B cell (primary cell): ENCODE measurements at regions not wholly inside any gene's neighbourhood (a gene's known extent, or its start where the extent isn't known, plus 50 kb on each side); places are given as distances from the start of the nearest gene placed in this dataset.

ENCODE experiments used
- ATAC-seq: fragments of 200-7000 bp; cut with Tn5 transposase; one replicate; pipeline ENCODE4 v1.10.0; 2021; ENCODE audit warnings: low read depth, mild to moderate bottlenecking, moderate number of reproducible peaks, moderate library complexity
- CTCF ChIA-PET: fragments of 350-600 bp; sonication (Branson Sonifier 250); formaldehyde crosslinking; loops from one replicate; lab custom pipeline; 2021; ENCODE audit warnings: antibody characterized with exemption, inconsistent platforms; lab: Charles Lee
- POLR2A ChIA-PET: fragments of 350-600 bp; sonication (Branson Sonifier 250); formaldehyde crosslinking; loops from one replicate; lab custom pipeline; 2021; ENCODE audit warnings: antibody characterized with exemption; lab: Charles Lee
- DNase-seq: peaks from one replicate; pipeline ENCODE4 v3.0.0; 2013
- H2AFZ ChIP-seq: 2 replicates; pipeline ENCODE4 v1.6.1; 2012; ENCODE audit warnings: mild to moderate bottlenecking, low read depth, low read length; ENCODE audit not compliant: insufficient read depth, poor library complexity, severe bottlenecking
- H3K27ac ChIP-seq, 2 donors: 1 replicate in 1 of 2; 2 replicates in 1 of 2; pipeline ENCODE4 v1.5.1; 2012 to 2013; ENCODE audit warnings: low read length in 2 of 2, mild to moderate bottlenecking in 2 of 2, moderate library complexity in 1 of 2
- H3K27me3 ChIP-seq, 4 experiments: fragments of 200-600 bp in 1 of 4; sonication (generic) in 1 of 4; replicated peaks in 1 of 4; 1 replicate in 2 of 4; 2 replicates in 2 of 4; pipeline versions ENCODE4 v1.6.1 to v1.7.0; 2013 to 2016; ENCODE audit warnings: low read length in 3 of 4, mild to moderate bottlenecking in 2 of 4, mixed read lengths in 1 of 4, moderate library complexity in 1 of 4; ENCODE audit not compliant: insufficient read depth in 4 of 4, control insufficient read depth in 3 of 4; ENCODE audit errors: control extremely low read depth in 1 of 4
- H3K36me3 ChIP-seq, 2 experiments: replicated peaks in 1 of 2; 1 replicate in 1 of 2; 2 replicates in 1 of 2; pipeline versions ENCODE4 v1.6.1 to v1.7.1; 2013; ENCODE audit warnings: low read length in 1 of 2; ENCODE audit not compliant: insufficient read depth in 2 of 2, control insufficient read depth in 1 of 2; ENCODE audit errors: control extremely low read depth in 1 of 2, extremely low read depth in 1 of 2
- H3K4me1 ChIP-seq, 2 donors: fragments of 200-600 bp in 1 of 2; sonication (generic) in 1 of 2; 1 replicate in 1 of 2; 2 replicates in 1 of 2; pipeline versions ENCODE4 v1.5.1 to v1.6.1; 2013 to 2017; ENCODE audit warnings: low read length in 2 of 2; ENCODE audit not compliant: control insufficient read depth in 2 of 2, insufficient read depth in 2 of 2
- H3K4me2 ChIP-seq: replicated peaks from 2 replicates; pipeline ENCODE3; 2012; ENCODE audit warnings: mild to moderate bottlenecking, low read depth, low read length; ENCODE audit not compliant: poor library complexity, severe bottlenecking
- H3K4me3 ChIP-seq, 5 experiments: fragments of 200-600 bp in 1 of 5; sonication (generic) in 1 of 5; 1 replicate in 3 of 5; 2 replicates in 2 of 5; pipeline versions ENCODE4 v1.5.1 to v1.7.0; 2011 to 2016; ENCODE audit warnings: low read length in 4 of 5, mild to moderate bottlenecking in 4 of 5, low read depth in 2 of 5, control low read depth in 1 of 5, moderate library complexity in 1 of 5; ENCODE audit not compliant: insufficient read depth in 1 of 5; ENCODE audit errors: control extremely low read depth in 1 of 5, extremely low read depth in 1 of 5
- H3K79me2 ChIP-seq: fragments of 200-600 bp; sonication (generic); one replicate; pipeline ENCODE4 v1.6.0; 2016; ENCODE audit warnings: low read length; ENCODE audit not compliant: control insufficient read depth, insufficient read depth
- H3K9ac ChIP-seq: fragments of 200-600 bp; sonication (generic); 2 replicates; pipeline ENCODE4 v1.6.1; 2017; ENCODE audit warnings: mild to moderate bottlenecking, low read length, moderate library complexity
- H3K9me3 ChIP-seq, 3 donors: one replicate each; pipeline versions ENCODE4 v1.6.1 to v1.7.1; 2013; ENCODE audit warnings: low read length in 2 of 3; ENCODE audit not compliant: control insufficient read depth in 2 of 3, insufficient read depth in 1 of 3; ENCODE audit errors: control extremely low read depth in 1 of 3
- H4K20me1 ChIP-seq: 2 replicates; pipeline ENCODE4 v1.6.0; 2012; ENCODE audit warnings: mild to moderate bottlenecking, low read length; ENCODE audit not compliant: insufficient read depth, control insufficient read depth, poor library complexity, severe bottlenecking
- H3K27ac Mint-ChIP-seq: one replicate; pipeline ENCODE4 v1.8.0; 2021; ENCODE audit warnings: mixed read lengths
- H3K27me3 Mint-ChIP-seq: one replicate; pipeline ENCODE4 v1.8.0; 2021; ENCODE audit warnings: mixed read lengths
- H3K4me1 Mint-ChIP-seq: one replicate; pipeline ENCODE4 v1.8.0; 2021; ENCODE audit warnings: mixed read lengths
- H3K4me3 Mint-ChIP-seq: one replicate; pipeline ENCODE4 v1.8.0; 2021; ENCODE audit warnings: mixed read lengths
- H3K9me3 Mint-ChIP-seq: one replicate; pipeline ENCODE4 v1.8.0; 2022; ENCODE audit warnings: mixed read lengths; ENCODE audit not compliant: insufficient read depth
- CTCF ChIP-seq: fragments of 200-600 bp; IDR thresholded peaks from one replicate; pipeline ENCODE4 v1.8.0; 2022; ENCODE audit warnings: antibody characterized with exemption, mild to moderate bottlenecking
- EZH2 ChIP-seq: IDR thresholded peaks from 2 replicates; pipeline ENCODE4 v1.6.1; 2012; ENCODE audit warnings: borderline replicate concordance, low read depth, mild to moderate bottlenecking, moderate library complexity, low read length; ENCODE audit not compliant: insufficient read depth, poor library complexity, severe bottlenecking
- WGBS: methylation state at CpG from one replicate; pipeline ENCODE4 v1.1.5; 2013; ENCODE audit warnings: missing lambda C conversion rate; ENCODE audit not compliant: insufficient coverage; 5-methylcytosine and 5-hydroxymethylcytosine counted together
- intact Hi-C: fragments of 100-400 bp; cut with micrococcal nuclease; formaldehyde crosslinking; loops from one replicate; pipeline ENCODE4 v1.10.0; 2022

- WGBS: 75% methylated on average over 3 of the region's 3 CpGs
- H3K4me2 ChIP-seq: no peak overlapping the region
- no peak for ATAC-seq
These were observed 112.5 kb upstream of the SLC44A1 start for GRCh38 chr9:105131981-105132380.

GRCh38 chr9:105132606-105133005 is 111.8 kb upstream of the SLC44A1 start:
- no peaks in the 10 kb centered on the region for H3K27me3 Mint-ChIP-seq
- no peak for ATAC-seq
- H2AFZ ChIP-seq: no peak overlapping the region
- no peak overlapping the region for H3K4me3 ChIP-seq
- H3K4me1 ChIP-seq: peaks cover 16 to 19% of the 10 kb centered on the region in 2 donors
- no peak overlapping the region for H3K27ac ChIP-seq
- no peak overlapping the region for H3K4me3 Mint-ChIP-seq
- TF ChIP-seq EZH2 (no peak), CTCF (no peak)
- intact Hi-C loops: no loop called here
- ChIA-PET CTCF (no interaction called here), POLR2A (no interaction called here)
- H3K36me3 ChIP-seq: no peaks in the 10 kb centered on the region
- H3K27me3 ChIP-seq: no peaks in the 10 kb centered on the region
- H3K4me1 Mint-ChIP-seq: peaks cover 15% of the 10 kb centered on the region
- no peak overlapping the region for H3K27ac Mint-ChIP-seq
- no peak for DNase-seq
- no peaks in the 10 kb centered on the region for H3K9me3 ChIP-seq
- H4K20me1 ChIP-seq: no peaks in the 10 kb centered on the region
- H3K4me2 ChIP-seq: no peak overlapping the region
- 100% methylated on average over 2 of the region's 2 CpGs for WGBS
- H3K9me3 Mint-ChIP-seq: no peaks in the 10 kb centered on the region
- H3K9ac ChIP-seq: no peak overlapping the region
- no peaks in the 10 kb centered on the region for H3K79me2 ChIP-seq

More at GRCh38 chr9:105131981-105132380, 112.5 kb upstream of the SLC44A1 start:
- H3K4me3 Mint-ChIP-seq: no peak overlapping the region
- Histone ChIP-seq H2AFZ (no peak overlapping the region), H3K4me3 (no peak overlapping the region), H4K20me1 (no peaks in the 10 kb centered on the region), H3K4me1 (peaks cover 19 to 23% of the 10 kb centered on the region in 2 donors), H3K27me3 (no peaks in the 10 kb centered on the region), H3K9ac (no peak overlapping the region), H3K27ac (no peak overlapping the region), H3K36me3 (no peaks in the 10 kb centered on the region), H3K79me2 (no peaks in the 10 kb centered on the region), H3K9me3 (no peaks in the 10 kb centered on the region)
- H3K27ac Mint-ChIP-seq: no peak overlapping the region
- intact Hi-C loops: no loop called here
- no peak for DNase-seq
- H3K9me3 Mint-ChIP-seq: no peaks in the 10 kb centered on the region
- ChIA-PET CTCF (interaction anchor here (1.1 kb wide), 1 partner anchor 10 kb away, joined by 3 read pairs; no protein-coding TSS in a partner anchor), POLR2A (no interaction called here)
- TF ChIP-seq CTCF (no peak), EZH2 (no peak)
- H3K4me1 Mint-ChIP-seq: peaks cover 19% of the 10 kb centered on the region
- no peaks in the 10 kb centered on the region for H3K27me3 Mint-ChIP-seq
